ENCODE measurements at regions not wholly inside any gene's neighbourhood (a gene's known extent, or its start where the extent isn't known, plus 50 kb on each side); places are given as distances from the start of the nearest gene placed in this dataset.

- 77% methylated on average over 5 of the region's 5 CpGs; no CpG with 5 or more reads in 1 of the 2 experiments for WGBS, 2 experiments (ENCODE audit: extremely low coverage in 1 of 2, insufficient coverage in 1 of 2, insufficient read length in 1 of 2, insufficient replicate concordance in 2 of 2, low coverage in 1 of 2, low lambda C conversion rate in 2 of 2, missing lambda C conversion rate in 1 of 2)
- CTCF ChIA-PET (ENCODE audit: partially characterized antibody): interaction anchor here (1.4 to 1.5 kb wide), 2 partner anchors 13 to 20 kb away, joined by 3 to 4 read pairs; no protein-coding TSS in a partner anchor
- TF ChIP-seq SIN3A (conservative IDR thresholded peaks at IDR 0.05 in 1 of 2, IDR thresholded peaks at IDR 0.05 in 1 of 2; ENCODE audit: low read depth in 1 of 2, low read length in 2 of 2): no peak
- no peak for TF ChIP-seq BACH1 (IDR thresholded peaks at IDR 0.05; ENCODE audit: low read length)
- TF ChIP-seq CTBP2 (IDR thresholded peaks at IDR 0.05; ENCODE audit: borderline replicate concordance, insufficient read depth, insufficient read length, low read length): no peak
- TF ChIP-seq NRF1 (IDR thresholded peaks at IDR 0.05; ENCODE audit: low read depth, low read length): no peak
- no peak for TF ChIP-seq POLR2A (IDR thresholded peaks at IDR 0.05; ENCODE audit: control extremely low read depth in 1 of 2, low read depth in 2 of 2, low read length in 2 of 2)
- no peak for TF ChIP-seq MAFK (IDR thresholded peaks at IDR 0.05; ENCODE audit: low read depth, low read length)
- no peak for TF ChIP-seq SP2 (IDR thresholded peaks at IDR 0.05; ENCODE audit: low read length)
- no peak for TF ChIP-seq RBBP5 (IDR thresholded peaks at IDR 0.05; ENCODE audit: borderline replicate concordance, low read depth, low read length)
- no peak for TF ChIP-seq GABPA (IDR thresholded peaks at IDR 0.05; ENCODE audit: borderline replicate concordance, insufficient read depth, low read length)
- TF ChIP-seq RXRA (IDR thresholded peaks at IDR 0.05; ENCODE audit: insufficient read depth, low read depth, low read length): no peak
- no peak for TF ChIP-seq HDAC2 (IDR thresholded peaks at IDR 0.05; ENCODE audit: borderline replicate concordance in 1 of 2, low read depth in 2 of 2, low read length in 2 of 2)
- no peak for TF ChIP-seq RFX5 (IDR thresholded peaks at IDR 0.05; ENCODE audit: borderline replicate concordance, low read depth, low read length)
- no peak for TF ChIP-seq CBX5 (IDR thresholded peaks at IDR 0.05; ENCODE audit: low read depth, low read length)
- TF ChIP-seq HDAC6 (IDR thresholded peaks at IDR 0.05; ENCODE audit: low read depth, low read length): no peak
- no peak for TF ChIP-seq SIX5 (IDR thresholded peaks at IDR 0.05; ENCODE audit: low read depth, low read length)
These were observed 269.4 kb downstream of the CXCL12 start for GRCh38 chr10:44115516-44115915.

More at GRCh38 chr10:44115516-44115915, 269.4 kb downstream of the CXCL12 start:
- H3K36me3 ChIP-seq (ENCODE audit: control insufficient read depth in 2 of 4, insufficient read depth in 4 of 4, low read length in 3 of 4): no peaks in the 10 kb centered on the region; a peak in 1 of 8 replicates
- H3K79me2 ChIP-seq (ENCODE audit: control insufficient read depth in 1 of 2, insufficient read depth in 2 of 2, low read length in 2 of 2): no peaks in the 10 kb centered on the region
- H3K27ac ChIP-seq (ENCODE audit: low read depth, low read length): no peak overlapping the region
- H2BK20ac ChIP-seq (ENCODE audit: low read length): no peak overlapping the region
- POLR2A ChIA-PET (ENCODE audit: partially characterized antibody): interaction anchor here (1.3 kb wide), 1 partner anchor 267 kb away, joined by 3 read pairs; no protein-coding TSS in a partner anchor
- H3K18ac ChIP-seq (ENCODE audit: extremely low read depth, low read length): no peak overlapping the region
- no peak overlapping the region for H3K4me2 ChIP-seq (ENCODE audit: insufficient read depth in 1 of 2, low read depth in 2 of 2, low read length in 2 of 2)
- no peaks in the 10 kb centered on the region for H3K27me3 ChIP-seq (replicated peaks in 1 of 4; ENCODE audit: control insufficient read depth in 3 of 4, extremely low read depth in 1 of 4, insufficient read depth in 3 of 4, low read length in 3 of 4)
- no peak overlapping the region for H2BK12ac ChIP-seq (ENCODE audit: low read depth, low read length)
- no peak overlapping the region for H4K8ac ChIP-seq (ENCODE audit: extremely low read depth, insufficient read depth, low read length)
- H2AFZ ChIP-seq (ENCODE audit: low read length): no peak overlapping the region
- no peak overlapping the region for H2BK15ac ChIP-seq (ENCODE audit: low read length)
- H2BK5ac ChIP-seq (ENCODE audit: low read depth, low read length): no peak overlapping the region
- no peak overlapping the region for H3K56ac ChIP-seq (replicated peaks; ENCODE audit: insufficient read length, low read depth, low read length)
- no peak overlapping the region for H3K14ac ChIP-seq (ENCODE audit: insufficient read length)
- no peak overlapping the region for H2AK5ac ChIP-seq (ENCODE audit: low read depth, low read length)
- H3K9me3 ChIP-seq (ENCODE audit: insufficient read depth in 2 of 2, low read depth in 1 of 2, low read length in 1 of 2): 0 out of 4 replicates have a peak, but pooled peaks cover 0 to 2% of the 10 kb centered on the region in 2 experiments
- no peaks in the 10 kb centered on the region for H3K23me2 ChIP-seq (ENCODE audit: low read depth, low read length)
- H3K9ac ChIP-seq (replicated peaks in 1 of 4; ENCODE audit: extremely low read depth in 1 of 4, low read depth in 3 of 4, low read length in 3 of 4): no peak overlapping the region
- no peak overlapping the region for H4K91ac ChIP-seq (replicated peaks; ENCODE audit: insufficient read length, low read length)
- no peak overlapping the region for H4K5ac ChIP-seq (ENCODE audit: insufficient read length, low read depth, low read length)
- no peak for DNase-seq (ENCODE audit: low read depth in 1 of 2, low spot score in 2 of 2)
- H3K4me1 ChIP-seq (replicated peaks in 1 of 4; ENCODE audit: control insufficient read depth in 3 of 4, insufficient read depth in 4 of 4, low read length in 3 of 4): peaks cover 0 to 2% (median 0%) of the 10 kb centered on the region in 4 experiments; a peak in 1 of 7 replicates
- no peaks in the 10 kb centered on the region for H3K79me1 ChIP-seq (ENCODE audit: low read depth, low read length)
- H3K4me3 ChIP-seq (ENCODE audit: extremely low read depth in 1 of 4, insufficient read depth in 2 of 4, low read depth in 3 of 4, low read length in 4 of 4): no peak overlapping the region
- no peak overlapping the region for H2BK120ac ChIP-seq (replicated peaks; ENCODE audit: low read depth, low read length)
- no peaks in the 10 kb centered on the region for H4K20me1 ChIP-seq (replicated peaks in 1 of 2; ENCODE audit: control insufficient read depth in 1 of 2, insufficient read depth in 2 of 2, low read length in 2 of 2)
- FAIRE-seq: no peak
- H3K23ac ChIP-seq (ENCODE audit: insufficient read length): no peak overlapping the region
- no peak overlapping the region for H3K4ac ChIP-seq (replicated peaks; ENCODE audit: insufficient read length, low read depth, low read length)

Measured in H1 (cell line).